DMS79 treated with DMSO at 0.1 percent for 48 hours (cell line): ENCODE measurements at regions not wholly inside any gene's neighbourhood (a gene's known extent, or its start where the extent isn't known, plus 50 kb on each side); places are given as distances from the start of the nearest gene placed in this dataset.

Experiments used
- DNase-seq: peaks from one replicate; lab custom pipeline; 2025; lab: John Stamatoyannopoulos, UW

- no peak for DNase-seq
Observed at GRCh38 chr20:11395581-11395980, 522.1 kb upstream of the BTBD3 start.

DNA sequence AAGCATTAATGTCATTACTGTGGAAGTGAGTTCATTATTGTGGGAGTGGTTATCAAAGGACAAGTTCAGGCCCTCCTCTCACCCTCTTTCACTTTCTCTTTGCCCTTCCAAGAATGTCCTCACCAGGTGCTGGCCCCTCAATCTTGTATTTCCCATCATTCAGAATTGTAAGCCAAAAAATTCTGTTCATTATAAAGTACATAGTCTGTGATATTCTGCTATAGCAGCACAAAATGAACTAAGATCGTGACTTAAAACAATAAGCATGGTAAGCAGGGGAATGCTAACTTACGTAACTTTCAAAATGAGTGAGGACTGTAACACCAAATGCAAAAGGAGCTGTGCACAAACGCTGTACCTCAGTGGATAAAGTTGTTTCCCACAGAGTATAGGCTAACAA is 515.7 kb upstream of the BTBD3 start:
- no peak for DNase-seq

DNA sequence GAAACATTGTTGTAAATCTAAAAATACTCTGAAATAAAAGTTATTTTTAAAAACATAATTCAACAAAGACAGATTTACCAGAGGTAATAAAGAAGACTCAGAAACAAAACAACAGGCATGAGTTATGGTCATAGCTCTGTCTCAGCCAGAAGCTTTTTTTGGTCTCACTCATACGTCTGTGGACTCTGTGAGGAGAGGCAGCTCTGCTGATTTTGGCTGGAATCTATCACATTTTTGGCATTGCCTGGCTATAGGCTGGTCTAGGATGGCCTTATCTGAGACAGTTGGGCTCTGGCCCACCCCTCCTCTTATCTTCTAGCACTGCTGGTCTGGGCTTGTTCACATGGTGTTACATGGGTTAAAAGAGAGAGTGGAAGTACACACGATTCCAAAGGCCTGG is 514.0 kb upstream of the BTBD3 start:
- no peak for DNase-seq

- DNase-seq = no peak
Observed at GRCh38 chr20:11406877-11407276, 510.8 kb upstream of the BTBD3 start.

- no peak for DNase-seq
Observed at GRCh38 chr20:11409561-11409960, 508.1 kb upstream of the BTBD3 start.

DNA sequence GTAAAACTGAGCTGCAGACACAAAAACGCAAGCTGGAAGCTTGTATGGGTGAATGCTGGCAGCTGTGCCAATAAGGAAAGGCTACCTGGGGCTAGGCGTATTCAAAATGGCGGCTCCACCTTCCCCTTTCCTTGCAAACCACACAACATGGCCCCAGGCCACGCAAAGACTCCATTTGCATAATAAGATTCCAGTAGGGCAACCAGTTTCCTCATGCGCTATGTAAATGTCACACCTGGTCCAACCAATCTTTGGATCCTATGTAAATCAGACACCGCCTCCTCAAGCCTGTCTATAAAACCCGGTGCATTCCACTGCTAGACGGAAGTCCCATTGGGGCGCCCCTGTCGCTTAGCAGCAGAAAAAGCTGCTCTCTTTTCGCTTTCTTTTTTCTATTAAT is 505.9 kb upstream of the BTBD3 start:
- no peak for DNase-seq

DNA sequence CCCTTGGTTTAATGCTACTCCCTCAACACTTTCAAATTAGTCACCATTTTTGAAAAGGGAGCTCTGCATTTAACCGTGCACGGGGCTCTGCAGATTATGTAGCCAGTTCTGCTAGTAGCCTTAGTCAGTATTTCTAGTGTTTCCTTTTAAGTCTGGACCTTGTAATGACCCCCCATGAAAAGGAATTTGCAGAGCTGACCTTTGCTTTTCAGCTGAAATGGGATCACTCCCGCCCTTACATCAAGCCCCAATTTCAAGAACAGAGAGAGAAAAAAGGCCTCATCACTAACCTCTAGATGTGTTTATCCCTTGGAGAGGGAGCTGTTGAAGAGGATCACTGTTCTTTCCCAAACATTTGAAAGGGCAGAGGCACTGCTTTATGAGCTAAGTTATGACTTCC is 490.7 kb upstream of the BTBD3 start:
- DNase-seq = no peak

DNA sequence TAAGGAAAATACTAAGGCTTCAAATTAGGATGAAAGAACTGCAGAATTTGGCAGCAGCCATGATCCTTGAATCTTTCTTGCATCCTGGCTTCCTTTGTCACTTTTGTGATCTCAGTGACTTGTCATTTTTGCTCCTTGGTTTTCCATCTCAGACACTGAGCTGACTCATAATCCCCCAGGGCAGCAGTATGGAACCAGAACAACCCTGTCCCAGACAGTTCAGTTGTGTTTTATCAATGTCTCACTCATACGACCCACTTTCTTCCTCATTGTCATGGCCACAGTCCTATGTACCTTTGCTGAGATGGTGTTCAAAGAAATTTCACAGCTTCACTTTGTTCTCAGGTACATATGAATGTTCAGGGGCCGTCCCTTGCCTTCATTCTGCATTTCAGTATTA is 488.5 kb upstream of the BTBD3 start:
- DNase-seq = no peak

GRCh38 chr20:11429889-11430519 is 487.7 kb upstream of the BTBD3 start:
- peak; percentile 1 for DNase-seq

DNA sequence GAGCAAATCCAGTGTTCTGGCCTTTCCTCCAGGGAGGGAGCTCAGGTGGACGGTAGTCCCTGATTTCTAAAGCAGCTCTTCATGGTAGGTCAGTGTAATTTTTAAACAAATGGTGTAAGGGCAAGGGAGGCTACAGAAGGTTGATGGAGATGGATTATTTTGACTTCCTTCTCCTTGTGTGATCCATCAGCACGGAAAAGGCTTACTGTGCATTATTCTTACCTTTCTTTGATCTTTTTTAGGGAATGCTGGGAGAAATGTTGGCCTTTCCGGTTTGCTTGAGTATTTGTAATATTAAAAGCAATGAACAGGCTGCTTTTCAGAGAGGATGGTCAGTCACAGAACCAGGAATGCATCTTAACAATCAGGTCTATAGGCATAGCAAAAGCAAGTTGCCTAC is 487.0 kb upstream of the BTBD3 start:
- no peak for DNase-seq

DNA sequence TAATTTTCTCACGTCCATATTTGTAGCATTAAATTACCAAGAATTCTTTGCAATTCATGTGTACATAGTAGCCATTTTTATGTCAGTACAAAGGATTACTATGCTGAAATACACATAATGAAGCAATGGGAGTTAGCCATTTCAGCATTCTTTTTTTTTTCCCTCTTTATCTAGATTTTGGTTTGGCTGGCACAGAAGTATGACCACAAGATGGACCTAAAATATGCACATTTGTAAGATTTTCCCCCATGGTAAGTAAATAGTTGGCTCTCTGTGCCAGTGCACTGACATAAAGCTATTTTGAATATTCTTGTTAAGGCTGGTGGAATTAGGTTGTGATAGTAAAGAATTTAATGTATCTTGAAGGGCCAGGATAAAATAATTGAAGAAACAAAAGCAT is 486.1 kb upstream of the BTBD3 start:
- no peak for DNase-seq

DNA sequence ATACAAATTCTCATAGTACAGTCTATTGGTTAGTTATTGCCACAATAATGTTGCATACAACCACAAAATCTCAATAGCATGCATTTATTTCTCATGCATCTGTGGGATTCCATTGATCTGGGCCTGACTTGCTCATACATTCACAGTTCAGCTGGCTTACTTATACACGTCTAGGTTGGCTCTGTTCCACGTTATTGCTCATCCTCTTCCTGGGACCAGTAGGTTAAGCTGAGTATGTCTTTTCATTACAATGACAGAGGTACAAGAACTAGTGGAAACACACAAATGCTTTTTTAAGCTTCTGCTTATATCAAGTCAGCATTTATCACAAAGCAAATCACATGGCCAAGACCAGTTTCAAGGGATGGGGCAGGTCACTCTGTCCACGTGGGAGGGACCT is 485.3 kb upstream of the BTBD3 start:
- DNase-seq = no peak

GRCh38 chr20:11436113-11436905 is 481.4 kb upstream of the BTBD3 start:
- no peak for DNase-seq

DNA sequence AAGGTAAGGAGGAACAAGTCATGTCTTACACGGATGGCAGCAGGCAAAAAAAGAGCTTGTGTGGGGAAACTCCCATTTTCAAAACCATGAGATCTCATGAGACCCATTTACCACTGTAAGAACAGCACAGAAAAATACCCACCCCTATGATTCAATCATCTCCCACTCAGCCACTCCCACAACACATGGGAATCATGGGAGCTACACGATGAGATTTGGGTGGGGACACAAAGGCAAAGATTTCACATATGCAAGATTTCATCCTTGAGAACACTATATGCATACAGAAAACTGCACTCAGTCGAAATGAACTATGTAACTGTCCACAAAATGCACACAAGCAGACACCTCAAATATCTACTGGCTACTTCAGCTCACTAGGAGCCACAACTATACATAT is 480.6 kb upstream of the BTBD3 start:
- no peak for DNase-seq

DNA sequence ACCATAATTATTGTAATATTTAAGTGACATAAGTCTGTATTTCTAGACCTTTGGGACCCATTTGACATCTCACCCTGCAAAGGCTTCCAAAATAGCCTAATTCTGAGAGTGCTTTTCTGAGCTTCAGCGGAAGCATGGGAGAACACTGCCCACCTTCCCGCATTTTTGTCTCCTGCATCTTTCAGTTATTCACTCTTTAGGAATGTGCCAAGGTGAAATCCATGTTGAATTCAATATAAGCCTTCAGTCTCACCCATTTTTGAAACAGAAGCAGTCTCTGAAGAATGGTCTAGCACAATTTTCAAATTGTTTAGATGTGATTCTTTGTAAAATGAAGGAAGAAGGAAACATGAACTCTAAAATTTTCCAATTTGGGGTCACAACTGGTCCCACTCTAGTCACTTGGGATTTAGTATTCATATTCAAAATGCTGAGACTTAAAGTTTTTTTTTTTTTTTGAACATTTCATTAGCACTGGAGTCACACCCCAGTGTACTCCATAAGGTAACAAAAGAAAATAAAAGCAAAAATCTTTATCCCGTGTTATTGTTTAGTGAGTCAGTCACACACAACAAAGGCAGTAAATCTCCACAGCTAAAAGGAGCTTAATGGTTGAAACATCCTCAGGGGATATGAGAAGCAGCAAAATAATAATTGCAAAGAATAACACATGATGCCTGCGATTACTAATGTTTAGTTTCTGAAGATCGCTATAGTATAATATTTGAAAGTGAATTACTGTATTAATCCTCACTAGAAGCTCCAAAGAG is 479.9 kb upstream of the BTBD3 start:
- DNase-seq = no peak

DNA sequence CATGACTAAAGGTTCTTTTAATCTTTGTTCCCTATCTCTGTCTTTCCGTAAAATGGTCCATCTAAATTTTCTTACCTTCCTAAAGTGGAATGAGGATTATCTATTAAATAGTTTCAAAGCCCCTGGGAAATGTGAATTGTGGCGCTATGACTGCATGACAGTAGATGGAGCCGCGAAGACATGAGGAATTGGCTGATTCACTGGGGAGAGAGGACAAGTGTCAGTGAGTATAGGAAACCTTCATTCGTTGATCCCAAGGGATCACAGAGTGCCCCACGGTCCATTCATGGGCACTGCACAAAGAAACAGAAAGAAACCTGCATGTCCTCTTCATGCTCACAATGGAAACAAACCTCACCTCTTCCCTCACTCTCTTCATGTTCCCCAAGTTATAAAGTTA is 479.3 kb upstream of the BTBD3 start:
- DNase-seq = no peak

DNA sequence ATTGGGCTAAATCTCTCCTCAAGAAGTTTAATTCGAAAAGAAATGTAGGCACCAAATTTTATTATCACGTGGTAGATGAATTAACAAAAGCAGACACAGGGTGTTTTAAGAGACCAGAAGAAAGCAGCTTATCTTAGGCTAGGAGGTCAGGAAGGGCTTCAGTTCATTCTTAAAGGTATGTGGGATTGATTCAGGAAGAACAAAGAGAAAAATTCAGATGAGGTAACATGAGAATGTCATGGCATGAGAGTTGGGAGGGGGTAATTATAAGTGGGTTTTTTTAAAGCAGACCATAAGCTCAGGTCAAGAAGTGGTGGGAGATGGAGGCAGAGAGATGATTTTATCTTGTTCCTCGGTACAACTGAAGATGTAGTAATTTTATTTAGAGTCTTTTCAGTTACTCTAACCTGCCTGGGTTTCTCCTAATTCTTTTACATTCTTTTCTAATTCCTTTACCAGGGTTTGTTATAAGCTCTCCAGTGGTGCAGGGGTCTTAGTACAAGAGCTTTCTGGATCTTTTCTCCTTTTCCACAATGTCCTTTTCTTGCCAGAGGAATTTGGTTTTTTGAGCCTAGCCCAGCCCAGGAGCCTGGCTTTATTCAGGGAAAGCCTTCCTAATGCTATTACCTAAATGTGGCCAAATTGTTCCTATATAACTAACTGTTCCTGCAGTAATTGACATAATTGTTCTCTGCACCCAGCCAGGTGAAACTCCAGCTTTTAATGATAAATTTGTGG is 474.1 kb upstream of the BTBD3 start:
- no peak for DNase-seq

GRCh38 chr20:11445161-11445560 is 472.5 kb upstream of the BTBD3 start:
- no peak for DNase-seq

DNA sequence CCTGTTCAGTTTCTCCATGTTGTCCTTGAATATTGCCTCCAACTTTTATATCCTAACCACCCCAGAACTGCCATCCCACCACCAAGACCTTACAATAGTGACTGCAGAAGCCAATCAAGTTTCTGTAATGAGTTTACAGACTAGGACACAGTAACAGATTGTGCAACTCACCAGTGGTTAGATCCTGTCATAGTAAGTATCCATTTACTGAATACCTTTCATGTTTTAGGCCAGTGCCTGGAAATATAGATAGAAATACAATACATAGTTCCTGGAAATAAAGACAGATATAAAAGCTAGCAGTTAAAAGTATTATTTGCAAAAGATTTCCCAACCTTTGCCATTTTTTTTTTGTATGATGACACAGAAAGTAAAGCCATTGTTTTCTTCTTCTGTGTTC is 471.8 kb upstream of the BTBD3 start:
- DNase-seq = no peak

GRCh38 chr20:11447371-11448100 is 470.2 kb upstream of the BTBD3 start:
- DNase-seq = no peak

- no peak for DNase-seq
Observed at GRCh38 chr20:11448554-11448953, 469.1 kb upstream of the BTBD3 start.

DNA sequence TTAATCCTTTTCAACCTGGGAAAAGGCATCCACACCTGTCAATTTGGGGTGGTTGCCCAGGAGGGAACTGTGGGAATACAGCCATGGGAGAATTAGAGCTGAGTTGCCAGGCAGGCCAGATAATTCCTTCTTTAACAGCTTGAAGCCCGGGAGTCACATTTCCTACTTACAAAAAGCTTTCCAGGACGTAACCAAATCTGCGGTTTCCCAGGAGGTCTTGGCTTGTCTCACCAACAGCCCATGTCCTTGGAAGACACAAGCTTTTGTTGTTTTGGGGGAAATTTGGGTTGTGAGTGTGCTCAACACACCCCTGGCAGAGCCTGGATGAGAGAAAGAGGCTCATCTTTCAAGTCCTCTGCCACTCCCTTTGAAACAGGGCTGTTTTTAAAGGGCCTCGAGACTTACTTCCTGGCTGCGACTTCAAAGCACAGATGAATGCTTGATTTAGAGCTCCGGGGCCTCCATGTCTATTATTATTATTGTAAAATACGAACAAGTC is 465.9 kb upstream of the BTBD3 start:
- no peak for DNase-seq
